SHP77 treated with DMSO at 0.1 percent for 48 hours (cell line): ENCODE measurements at regions not wholly inside any gene's neighbourhood (a gene's known extent, or its start where the extent isn't known, plus 50 kb on each side); places are given as distances from the start of the nearest gene placed in this dataset.
"Not testable (repeated sequence)": the region's sequence is repeated elsewhere in the genome, so short reads cannot be mapped to it uniquely, and the experiment has no call there.

Experiments
- DNase-seq: peaks from one replicate; lab custom pipeline; 2025; lab: John Stamatoyannopoulos, UW

DNA sequence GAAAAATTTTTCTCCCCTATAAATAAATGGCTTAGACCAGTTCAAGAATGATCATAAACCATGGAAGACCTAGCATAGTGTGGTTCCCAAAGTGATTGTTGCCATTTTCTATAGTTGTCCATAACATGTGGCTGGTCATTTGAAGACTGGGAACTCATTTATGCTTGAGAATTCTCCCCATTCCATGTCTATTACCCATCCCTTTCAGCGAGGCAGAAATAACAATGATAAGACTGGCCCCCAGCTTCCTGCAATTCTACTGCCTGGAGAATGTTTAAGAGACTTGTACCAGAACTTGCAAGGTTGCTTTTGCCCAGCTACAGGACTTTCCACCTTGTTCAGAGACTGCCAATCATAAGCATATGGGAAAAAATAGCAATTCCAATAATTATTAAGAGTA, 146.5 kb upstream of the CDH11 start:
- DNase-seq: no peak

DNA sequence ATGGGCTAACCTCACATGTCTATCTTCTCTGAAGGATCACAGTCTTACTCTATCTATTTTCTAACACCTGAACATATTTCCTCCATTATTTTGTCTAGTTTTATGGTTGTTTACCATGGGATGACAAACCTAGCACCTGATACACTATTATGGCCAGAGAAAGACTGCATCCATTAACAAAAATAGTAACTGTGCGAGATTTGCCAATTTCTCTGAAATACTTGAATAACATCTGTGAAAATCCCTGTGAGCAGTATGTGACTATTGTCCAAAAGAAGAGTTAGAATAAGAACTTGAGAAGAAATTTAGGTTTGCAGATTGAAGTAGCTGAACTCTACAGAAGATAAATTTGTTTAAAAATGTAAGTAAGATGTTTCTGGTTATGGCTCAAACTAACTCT, 142.0 kb upstream of the CDH11 start:
- DNase-seq: no peak

DNA sequence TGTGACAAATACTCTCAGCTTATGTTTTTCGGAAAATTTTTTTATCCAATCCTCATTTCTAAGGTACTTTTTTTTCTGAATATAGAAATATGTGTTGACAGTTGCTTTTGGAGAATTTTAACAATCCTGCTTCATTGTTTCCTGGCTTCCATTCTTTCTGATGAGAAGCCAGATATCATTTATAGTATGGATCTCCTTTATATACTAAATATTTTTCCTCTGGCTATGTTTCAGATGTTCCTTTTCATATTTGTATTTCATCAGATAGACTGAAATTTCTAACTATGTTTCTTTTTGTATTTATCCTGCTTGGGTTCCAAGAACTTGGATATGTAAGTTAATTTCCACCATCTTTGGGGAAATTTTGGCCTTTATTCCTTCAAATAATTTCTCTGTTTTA, 138.9 kb upstream of the CDH11 start:
- DNase-seq: no peak

DNA sequence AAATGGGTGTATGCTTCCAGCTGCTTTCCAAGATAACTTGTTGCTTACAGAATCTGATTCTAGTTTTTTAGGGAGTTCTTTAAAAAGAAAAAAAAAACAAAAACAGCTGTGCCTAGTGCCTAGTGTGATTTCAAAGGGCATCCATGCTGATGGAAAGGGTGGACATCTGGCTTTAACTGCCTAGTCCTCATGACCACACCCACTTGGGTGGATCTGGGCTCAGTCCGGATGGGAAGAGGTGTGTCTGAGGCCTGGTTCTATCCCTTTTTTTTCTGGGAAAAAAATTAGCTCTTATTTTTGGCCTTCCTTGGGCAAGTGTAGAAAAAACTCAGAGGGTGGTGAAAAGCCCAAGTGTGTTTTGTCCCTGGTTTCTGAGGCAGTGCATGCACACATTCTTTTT, 132.3 kb upstream of the CDH11 start:
- no peak for DNase-seq

DNA sequence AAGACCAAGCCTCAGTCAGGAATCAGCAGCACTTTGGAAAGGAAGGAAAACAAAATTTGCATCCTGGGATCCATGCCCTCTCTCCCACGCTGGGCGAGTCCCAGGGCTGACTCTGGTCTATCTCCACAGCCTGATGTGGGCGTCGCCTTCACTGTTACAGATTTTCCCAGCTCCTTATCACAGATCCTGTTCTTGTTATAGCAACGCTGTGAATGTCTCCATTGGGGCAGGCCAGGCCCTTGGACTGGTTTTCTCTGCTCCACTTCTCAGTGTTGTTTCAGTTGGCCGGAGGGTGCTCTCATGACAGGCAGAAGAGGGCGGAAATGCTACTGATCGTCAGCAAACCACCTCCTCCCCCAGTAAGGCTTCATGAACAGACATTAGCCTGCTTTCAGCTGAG, 127.9 kb upstream of the CDH11 start:
- DNase-seq: no peak

DNA sequence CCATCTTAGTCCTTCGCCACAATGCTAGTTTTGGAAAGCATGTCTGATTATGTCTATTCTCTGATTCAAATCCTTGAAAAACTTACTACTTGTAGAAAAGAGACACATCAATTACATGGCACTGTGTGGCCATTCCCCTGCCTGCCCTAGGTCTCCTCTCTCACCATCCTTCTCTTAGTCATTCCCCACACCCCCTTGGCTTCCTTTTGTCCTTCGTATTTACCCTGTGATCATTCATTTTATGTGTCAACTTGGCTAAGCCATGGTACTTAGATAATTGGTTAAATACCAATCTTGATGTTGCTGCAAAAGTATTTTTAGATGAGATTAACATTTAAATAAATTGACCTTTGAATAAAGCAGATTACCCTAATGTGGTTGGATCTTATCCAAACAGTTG, 122.9 kb upstream of the CDH11 start:
- DNase-seq: no peak

DNA sequence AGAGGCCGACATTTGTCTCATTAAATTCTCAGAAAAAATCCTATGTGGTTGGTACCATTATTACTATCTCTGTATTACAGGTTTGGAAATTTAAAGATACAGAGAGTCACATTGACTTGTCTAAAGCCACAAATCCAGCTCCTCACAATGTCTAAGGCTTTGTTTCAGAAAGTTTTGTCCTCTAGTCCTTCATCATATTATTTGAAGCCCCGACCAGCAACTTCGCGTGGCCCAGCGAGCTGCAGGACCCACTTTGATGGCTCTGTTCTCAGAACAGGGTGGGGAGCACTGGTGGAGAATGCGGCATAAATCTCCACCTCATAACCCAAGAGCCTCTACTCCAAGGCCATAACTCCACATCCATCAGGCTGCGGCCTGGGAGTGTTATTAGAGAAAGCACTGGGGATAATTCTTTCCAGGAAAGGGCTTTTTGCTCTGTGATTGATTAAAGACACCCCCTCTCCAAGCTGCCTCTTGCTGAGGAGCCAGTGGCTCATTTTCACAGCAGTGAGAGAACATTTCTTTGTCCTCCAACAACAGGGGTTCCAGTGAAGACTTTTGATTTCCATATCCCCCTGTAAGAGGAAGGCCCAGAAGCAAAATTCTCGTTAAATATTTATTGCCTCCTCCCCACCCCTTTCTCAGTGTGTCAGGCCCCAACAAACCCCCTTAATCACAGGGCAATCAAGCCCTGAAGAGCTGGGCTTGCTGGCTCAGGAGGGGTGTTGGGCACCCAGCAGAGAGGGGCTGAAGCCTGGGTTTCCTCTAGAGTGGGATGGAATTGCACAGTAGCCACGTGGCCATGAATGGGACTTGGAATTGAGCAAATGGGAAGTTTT, 113.7 kb upstream of the CDH11 start:
- DNase-seq: no peak

DNA sequence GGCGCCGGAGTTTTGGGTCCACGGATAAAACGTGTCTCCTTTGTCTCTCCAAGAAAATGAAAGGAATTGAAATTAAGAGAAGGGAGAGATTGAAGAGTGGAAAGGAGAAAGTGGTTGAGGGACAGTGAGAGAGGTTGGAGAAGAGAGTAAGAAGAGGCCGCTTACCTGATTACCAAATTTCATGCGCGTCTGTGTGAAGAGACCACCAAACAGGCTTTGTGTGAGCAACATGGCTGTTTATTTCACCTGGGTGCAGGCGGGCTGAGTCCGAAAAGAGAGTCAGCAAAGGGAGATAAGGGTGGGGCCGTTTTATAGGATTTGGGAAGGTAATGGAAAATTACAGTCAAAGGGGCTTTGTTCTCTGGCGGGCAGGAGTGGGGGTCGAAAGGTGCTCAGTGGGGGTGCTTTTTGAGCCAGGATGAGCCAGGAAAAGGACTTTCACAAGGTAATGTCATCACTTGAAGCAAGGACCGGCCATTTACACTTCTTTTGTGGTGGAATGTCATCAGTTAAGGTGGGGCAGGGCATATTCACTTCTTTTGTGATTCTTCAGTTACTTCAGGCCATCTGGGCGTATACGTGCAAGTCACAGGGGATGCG, 113.0 kb upstream of the CDH11 start:
- not testable (repeated sequence) for DNase-seq

DNA sequence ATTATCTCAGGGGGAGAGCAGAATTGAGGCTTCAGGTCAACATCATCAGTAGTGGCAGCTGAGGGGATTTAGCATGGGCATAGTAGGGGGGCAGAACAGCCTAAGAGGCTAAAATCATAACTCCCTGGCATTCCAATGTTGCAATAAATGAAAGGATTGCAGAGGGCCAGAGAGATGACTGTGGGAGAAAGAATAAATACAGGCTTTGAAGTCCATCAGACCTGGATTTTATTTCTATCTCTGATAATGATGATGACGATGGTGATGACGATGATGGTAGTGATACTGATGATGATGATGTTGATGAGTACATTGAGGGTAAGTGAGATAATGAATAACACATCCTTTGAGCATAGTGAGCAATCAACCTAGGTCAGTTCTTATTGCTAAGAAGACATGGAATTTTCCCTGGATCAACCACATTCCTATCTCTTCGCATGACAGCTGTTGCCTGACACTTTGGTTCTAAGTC, 107.4 kb upstream of the CDH11 start:
- no peak for DNase-seq

DNA sequence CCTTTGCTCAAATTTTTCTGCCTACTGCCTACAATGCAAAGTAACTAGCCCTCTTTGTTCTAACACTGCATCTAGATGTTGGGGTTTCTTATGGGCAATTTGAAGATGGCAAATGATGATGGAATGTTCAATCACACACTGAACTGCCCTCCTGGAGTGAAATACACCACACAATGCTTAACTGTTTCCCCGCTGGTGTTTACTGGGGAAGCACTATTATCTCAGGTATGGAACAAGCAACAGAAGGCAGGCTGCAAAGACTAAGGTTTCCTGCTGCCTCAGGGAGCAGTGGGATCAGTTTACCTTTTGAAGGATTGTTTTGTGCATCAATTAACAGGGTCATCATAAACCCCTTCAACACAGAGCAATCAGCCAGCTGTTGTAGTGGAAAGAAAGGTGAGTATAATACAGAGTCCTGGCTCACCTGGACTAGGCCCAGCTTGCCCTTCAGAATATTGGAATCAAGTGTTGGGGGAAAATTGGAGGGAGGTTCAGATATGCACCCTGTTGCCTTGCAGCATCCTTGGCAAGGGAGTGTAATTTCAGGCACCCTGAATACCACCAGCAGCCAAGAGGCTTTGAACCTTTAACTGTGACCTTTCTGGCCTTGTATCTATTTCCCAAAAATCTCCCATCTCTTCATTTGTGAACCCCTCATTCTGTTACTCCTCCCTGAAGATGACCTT, 105.4 kb upstream of the CDH11 start:
- DNase-seq: no peak

DNA sequence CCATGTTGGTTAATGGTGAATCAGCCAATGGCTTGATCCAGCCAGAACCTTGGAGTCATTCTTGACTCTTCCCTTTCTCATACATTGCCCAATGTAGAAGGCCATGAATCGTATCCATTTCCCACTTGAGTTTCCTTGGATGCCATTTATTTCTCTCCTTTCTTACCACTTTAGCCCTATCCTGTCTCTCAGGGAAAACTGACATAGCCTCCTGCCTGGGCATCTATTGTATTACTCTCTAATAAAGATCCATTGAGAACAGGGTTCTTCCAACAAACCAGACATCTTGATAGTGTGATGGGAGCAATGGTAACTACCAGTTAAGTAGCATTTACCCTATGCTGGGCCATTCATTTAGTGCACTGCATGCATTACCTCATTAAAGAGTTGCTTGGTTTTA, 104.2 kb upstream of the CDH11 start:
- DNase-seq: no peak

DNA sequence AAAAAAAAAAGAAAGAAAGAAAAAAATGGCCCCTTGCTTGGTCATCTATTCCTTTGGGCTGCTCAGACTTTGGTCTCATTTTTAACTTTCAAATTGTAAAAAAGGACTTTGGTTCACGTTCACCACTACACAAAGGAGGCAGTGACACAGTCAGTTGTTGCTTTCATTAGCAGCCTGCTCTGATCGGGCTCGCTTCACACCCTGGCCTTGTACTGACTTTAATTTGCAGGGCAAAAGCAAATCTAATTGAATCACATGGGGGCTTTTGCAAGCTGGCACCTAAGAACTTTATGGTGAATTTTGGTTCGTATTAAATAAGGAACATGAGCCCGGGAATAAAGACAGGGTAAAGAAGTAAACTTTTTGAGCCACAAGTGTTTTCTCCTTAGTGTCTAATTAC, 103.6 kb upstream of the CDH11 start:
- no peak for DNase-seq

DNA sequence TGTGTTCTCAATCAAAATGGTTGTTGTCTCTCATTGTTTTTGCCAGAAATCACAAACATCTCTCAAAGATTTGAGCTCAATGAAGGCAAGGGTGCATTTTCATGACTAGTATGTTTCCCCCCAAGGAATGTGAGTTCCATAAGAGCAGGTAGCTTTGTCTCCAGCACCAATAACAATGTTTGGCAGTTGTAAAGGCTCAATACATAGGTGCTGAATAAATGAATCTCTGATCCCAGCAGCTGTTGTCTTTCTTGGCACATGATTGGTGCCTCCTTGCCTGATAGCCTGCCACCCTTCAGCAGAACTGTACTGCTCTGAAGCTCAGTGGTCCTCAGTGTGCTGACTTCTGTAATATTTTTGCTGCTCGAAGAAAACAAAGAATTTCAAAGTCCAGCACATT, 103.1 kb upstream of the CDH11 start:
- DNase-seq: no peak

DNA sequence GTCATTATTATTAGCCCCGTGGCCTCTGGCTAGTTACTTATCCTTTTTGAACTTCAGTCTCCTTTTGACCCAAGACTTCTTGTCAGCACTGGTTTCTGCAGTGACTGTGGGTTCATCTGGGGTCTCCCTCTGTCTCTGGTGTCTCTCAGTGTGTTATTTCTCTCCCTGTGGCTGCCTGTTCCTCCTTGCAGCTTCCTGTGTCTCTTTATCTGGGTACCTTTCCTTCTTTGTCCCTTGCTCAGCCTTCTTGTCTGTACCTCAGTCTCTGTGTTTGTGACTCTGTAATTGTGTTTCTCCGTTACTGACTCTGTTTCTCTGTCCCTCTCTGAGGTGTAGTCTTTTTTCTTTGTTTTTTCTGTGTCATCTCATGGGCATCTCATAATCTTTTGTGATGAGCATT, 102.6 kb upstream of the CDH11 start:
- DNase-seq: no peak

DNA sequence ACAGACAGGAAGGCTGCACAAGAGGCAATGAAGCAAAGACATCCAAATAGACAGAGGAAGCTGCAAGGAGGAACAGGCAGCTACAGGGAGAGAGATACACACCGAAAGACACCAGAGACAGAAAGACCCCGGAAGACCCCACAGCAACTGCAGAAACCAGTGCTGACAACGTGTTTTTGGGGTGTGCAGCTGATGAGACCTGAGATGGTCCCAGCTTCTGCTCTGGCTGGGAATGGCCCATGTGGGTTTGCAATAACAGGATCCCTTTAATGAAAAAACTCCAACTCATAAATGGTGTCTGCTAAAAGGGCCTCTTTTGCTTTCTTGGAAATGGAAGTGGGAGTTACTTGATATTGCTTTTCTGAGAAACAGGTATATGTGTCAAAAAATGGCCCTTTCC, 101.5 kb upstream of the CDH11 start:
- no peak for DNase-seq

DNA sequence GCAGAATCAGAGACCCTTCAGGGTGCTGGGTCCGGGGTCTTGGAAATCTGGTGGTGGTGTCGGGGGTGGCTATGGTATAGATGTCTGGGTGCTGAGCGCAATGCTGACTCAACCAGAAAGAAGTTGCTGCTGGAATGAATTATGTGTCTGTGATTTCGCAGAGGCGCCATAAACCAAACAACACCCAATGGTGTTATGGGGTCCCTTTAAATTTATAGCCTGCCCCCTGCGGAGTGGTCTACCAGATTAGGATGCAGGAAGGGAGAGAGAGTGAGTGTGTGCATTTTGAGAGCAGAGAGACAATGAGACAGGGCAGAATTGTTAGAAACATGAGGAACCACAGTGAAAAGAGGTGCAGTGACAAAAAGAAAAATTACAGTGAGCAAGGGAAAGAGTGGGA, 100.7 kb upstream of the CDH11 start:
- no peak for DNase-seq

DNA sequence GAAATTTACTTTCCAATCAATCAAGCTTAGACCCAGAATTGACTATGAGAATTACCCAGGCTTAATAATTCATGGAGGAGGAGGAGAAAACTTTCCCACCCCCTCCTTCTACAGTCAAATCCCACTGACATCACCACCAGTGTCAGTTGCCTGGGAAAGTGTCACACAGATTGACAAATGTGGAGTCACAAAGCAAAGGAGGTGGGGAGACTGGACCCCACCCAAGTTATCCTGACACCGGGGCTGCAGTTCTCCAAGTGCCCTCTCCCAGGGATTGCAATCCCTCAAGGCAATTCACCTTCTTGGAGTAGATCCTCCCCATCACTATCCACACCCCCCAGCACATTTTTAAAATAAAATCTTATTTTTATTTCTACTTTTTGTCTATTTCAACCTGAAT, 100.2 kb upstream of the CDH11 start:
- DNase-seq: no peak

DNA sequence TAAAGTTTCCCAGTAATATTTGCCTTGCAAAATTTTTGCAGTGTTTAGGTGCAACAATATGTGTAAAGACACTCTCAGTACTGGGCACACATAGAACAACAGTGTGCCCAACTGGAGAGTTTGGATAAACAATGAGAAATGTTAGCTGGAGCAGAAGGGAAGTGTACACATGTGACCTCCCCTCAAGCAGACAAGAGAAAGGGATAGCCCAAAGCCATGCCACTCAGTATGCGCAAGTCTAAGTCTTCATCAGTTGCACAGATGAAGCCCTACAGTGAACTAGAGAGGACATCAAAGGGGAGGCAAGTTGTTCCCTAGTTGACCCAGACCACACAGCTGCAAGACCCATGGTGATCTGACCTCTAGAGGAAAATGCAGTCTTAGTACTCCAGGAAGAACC, 97.9 kb upstream of the CDH11 start:
- no peak for DNase-seq

DNA sequence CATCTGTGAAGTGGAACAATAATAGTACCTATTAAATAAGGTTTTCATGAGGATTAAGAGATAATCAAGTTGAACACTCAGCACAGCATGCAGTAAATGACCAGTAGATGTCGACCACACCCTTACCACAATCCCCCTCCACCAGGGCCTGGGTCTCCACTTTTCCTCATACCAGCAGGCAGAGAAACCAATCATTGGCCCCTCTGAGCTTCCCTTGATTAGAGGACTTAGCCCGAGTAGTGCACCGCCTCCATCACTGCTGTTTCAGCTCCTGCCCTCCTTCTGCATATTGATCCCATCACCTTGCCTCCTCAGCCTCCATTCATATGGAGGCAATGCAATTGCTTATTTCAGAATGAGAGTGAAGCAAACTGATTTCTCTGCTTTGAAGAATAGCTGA, 96.5 kb upstream of the CDH11 start:
- DNase-seq: no peak

DNA sequence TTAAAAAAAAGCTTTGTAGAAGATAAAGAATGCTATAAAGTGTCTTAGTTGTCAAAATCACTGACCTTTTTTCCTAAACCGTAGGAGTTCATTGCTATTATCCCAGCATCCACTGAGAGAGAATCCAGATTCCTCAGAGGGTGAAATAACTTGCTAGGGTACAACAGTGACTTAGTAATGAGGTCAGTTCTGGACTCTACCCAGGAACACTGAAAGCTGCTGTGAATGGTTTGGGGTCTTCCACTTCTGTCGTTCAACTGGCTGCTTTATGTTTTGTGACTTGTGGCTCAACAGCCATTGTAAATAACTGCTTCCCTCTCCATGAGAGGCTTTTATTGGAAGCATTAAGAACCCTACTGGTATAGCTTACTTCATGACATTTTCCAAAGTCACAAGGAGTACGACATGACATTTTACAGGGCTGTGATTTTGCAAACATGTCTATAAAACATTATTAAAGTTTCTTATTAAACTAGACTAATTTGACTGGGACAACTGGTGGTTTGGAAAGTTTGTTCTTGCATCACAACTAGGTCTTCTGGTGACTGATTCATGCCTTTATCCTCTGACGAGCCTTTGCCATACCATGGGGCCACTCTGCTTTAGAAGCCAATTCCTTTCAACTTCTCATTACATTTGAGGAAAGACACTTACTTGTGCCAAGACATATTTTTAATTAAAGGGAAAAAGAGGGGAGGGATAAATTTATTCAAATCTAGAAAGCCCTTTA, 92.2 kb upstream of the CDH11 start:
- no peak for DNase-seq

DNA sequence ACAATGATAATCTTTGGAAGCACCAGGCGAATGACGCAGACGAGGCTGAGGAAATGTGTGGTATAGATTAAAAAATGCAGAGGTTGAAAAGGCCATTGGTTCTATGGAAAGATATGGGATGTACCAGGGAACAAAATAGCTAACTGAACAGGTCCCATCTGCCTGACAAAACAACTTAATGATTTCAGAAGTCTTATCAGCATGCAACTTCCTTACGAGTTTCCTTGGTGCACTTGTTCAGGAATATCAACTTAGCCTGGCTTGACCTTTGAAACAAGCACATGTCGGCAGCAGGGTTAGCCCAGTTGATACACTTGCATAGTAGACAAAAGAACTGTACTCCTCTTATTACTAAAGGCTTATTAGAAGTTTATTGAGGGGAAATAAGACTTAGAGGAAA, 90.9 kb upstream of the CDH11 start:
- DNase-seq: no peak

DNA sequence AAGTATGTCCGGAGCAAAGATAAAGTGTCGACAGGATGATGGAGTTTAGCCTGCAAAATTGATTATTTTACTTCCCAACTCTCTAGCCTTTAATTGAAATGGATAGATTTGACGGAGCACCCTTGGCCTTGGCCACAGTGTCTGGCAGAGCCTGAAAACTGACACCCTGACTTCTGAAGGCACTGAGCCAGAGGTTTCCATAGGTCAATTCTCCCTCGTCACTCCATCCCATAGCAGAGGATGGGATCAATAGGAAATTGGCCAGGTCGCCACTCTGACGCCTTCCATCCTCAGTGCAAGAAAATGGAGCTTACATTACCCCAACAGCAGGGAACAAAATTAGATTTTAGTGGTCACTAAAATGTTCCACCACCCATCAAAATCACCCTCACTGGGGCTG, 90.4 kb upstream of the CDH11 start:
- no peak for DNase-seq

DNA sequence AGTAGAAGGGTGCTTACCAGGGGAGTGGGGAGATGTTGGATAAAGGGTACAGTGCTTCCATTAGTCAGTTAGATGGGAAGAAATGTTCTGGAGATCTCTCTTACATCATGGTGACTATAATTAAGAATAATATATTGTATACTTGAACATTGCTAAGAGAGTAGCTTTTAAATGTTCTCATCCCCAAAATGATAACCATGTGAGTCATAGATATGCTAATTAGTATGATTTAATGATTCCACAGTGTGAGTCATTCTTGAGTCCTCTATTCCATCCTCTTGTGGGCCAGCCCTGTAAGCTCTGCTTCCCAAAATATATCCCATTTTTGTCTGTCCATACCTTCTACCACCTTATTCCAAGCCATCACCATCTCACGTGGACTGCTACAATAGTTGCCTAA, 80.6 kb upstream of the CDH11 start:
- no peak for DNase-seq
